ENCODE measurements at regions not wholly inside any gene's neighbourhood (a gene's known extent, or its start where the extent isn't known, plus 50 kb on each side); places are given as distances from the start of the nearest gene placed in this dataset.

DNA sequence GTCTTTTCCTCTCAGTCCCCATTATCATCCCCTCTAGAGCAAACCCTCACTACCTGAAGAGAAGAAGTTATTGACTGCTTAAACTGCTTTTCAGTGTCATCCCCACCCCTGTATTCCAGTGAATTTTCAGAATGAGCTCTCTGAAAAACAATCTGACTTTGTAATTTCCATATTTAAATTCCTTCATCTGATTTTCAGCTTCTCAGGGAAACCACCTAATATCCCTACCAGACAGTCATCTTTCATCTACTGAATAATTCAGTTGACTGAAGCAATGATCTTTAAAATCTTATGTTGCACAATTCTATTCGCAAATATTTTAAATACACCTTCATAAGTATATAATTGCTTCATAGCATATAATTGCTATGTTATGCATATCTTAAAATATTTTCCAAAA lies 258.7 kb downstream of the HTR1B start (continued):
- TF ChIP-seq, protein P1, sequence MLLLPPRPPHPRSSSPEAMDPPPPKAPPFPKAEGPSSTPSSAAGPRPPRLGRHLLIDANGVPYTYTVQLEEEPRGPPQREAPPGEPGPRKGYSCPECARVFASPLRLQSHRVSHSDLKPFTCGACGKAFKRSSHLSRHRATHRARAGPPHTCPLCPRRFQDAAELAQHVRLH (CRISPR knock-in tag; IDR thresholded peaks at IDR 0.05; ENCODE audit: borderline replicate concordance, low read depth) = no peak
- TF ChIP-seq ZNF205 (CRISPR knock-in tag; IDR thresholded peaks at IDR 0.05) (no peak), SCMH1 (CRISPR knock-in tag; IDR thresholded peaks at IDR 0.05; ENCODE audit: borderline replicate concordance) (no peak), DNMT3B (CRISPR knock-in tag; conservative IDR thresholded peaks at IDR 0.05) (no peak)
- TF ChIP-seq, protein P2, sequence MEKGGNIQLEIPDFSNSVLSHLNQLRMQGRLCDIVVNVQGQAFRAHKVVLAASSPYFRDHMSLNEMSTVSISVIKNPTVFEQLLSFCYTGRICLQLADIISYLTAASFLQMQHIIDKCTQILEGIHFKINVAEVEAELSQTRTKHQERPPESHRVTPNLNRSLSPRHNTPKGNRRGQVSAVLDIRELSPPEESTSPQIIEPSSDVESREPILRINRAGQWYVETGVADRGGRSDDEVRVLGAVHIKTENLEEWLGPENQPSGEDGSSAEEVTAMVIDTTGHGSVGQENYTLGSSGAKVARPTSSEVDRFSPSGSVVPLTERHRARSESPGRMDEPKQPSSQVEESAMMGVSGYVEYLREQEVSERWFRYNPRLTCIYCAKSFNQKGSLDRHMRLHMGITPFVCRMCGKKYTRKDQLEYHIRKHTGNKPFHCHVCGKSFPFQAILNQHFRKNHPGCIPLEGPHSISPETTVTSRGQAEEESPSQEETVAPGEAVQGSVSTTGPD (CRISPR knock-in tag; IDR thresholded peaks at IDR 0.05) = no peak

DNA sequence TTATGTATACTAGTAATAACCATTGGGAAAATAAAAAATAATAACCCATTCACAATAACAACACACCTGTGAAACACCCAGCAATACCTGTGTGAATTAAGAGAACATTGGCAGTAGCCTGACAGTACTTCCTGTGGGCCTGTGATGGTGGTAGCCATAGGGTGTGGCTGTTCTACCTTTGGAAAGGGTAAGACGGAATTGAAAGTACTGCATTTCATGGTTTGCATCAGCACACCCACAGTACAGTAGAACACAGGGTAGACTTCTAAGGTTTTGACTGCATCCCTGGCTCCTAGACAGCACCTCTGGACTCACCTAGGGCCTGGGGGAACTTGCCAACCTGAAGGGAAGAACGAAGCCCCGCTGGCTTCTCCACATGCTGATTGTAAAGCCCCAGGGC lies 279.8 kb downstream of the HTR1B start:
- no peaks in the 10 kb centered on the region for H3K79me2 ChIP-seq (ENCODE audit: insufficient read depth, low read length)
- BruUV-seq (replicated peaks) = no TSS peak
- H3K4me1 ChIP-seq (ENCODE audit: insufficient read depth, low read length) = no peaks in the 10 kb centered on the region
- ATAC-seq (no peak), FAIRE-seq (no peak), DNase-seq (ENCODE audit: low spot score) (no peak)
- H3K27ac ChIP-seq (ENCODE audit: extremely low read length, insufficient read depth, low read length) = no peak overlapping the region
- ChIA-PET POLR2A (no interaction called here), CTCF (ENCODE audit: low intra/inter-chr PET ratio, low total read pairs) (no interaction called here)
- H3K36me3 ChIP-seq (replicated peaks in 1 of 2; ENCODE audit: control insufficient read depth in 1 of 2, insufficient read depth in 2 of 2, low read length in 2 of 2) = no peaks in the 10 kb centered on the region
- no peaks in the 10 kb centered on the region for H4K20me1 ChIP-seq (ENCODE audit: insufficient read depth, low read length)
- H2AFZ ChIP-seq (ENCODE audit: low read length) = no peak overlapping the region
- no peak overlapping the region for H3K4me2 ChIP-seq (ENCODE audit: low read depth, low read length)
- TF ChIP-seq ZNF530 (CRISPR knock-in tag; IDR thresholded peaks at IDR 0.05; ENCODE audit: low read depth) (no peak), SUZ12 (IDR thresholded peaks at IDR 0.05; ENCODE audit: low read depth, low read length) (no peak), ZNF383 (CRISPR knock-in tag; IDR thresholded peaks at IDR 0.05; ENCODE audit: borderline replicate concordance) (no peak), PLRG1 (conservative IDR thresholded peaks at IDR 0.05) (no peak), BCL6 (CRISPR knock-in tag; IDR thresholded peaks at IDR 0.05) (no peak), ZNF773 (CRISPR knock-in tag; IDR thresholded peaks at IDR 0.05; ENCODE audit: borderline replicate concordance) (no peak), CENPX (CRISPR knock-in tag; IDR thresholded peaks at IDR 0.05) (no peak), ZNF558 (CRISPR knock-in tag; IDR thresholded peaks at IDR 0.05; ENCODE audit: borderline replicate concordance) (no peak), CENPT (CRISPR knock-in tag; IDR thresholded peaks at IDR 0.05; ENCODE audit: low read depth) (no peak), MEIS1 (CRISPR knock-in tag; IDR thresholded peaks at IDR 0.05; ENCODE audit: borderline replicate concordance) (no peak)
- H3K9ac ChIP-seq (ENCODE audit: insufficient read depth, low read depth, low read length) = no peak overlapping the region
- in situ Hi-C loops (cut with HindIII; ENCODE audit: extremely low pct_ligation_motif_present, low pct_unique_long_range_greater_than_20kb) = no loop called here
- no peaks in the 10 kb centered on the region for H3K27me3 ChIP-seq (ENCODE audit: control insufficient read depth in 1 of 2, insufficient read depth in 2 of 2, low read length in 2 of 2)
- peaks cover 17% of the 10 kb centered on the region for H3K9me3 ChIP-seq (ENCODE audit: low read length)
- 7% methylated on average over 3 of the region's 3 CpGs for WGBS (ENCODE audit: low lambda C conversion rate)
- intact Hi-C loops (cut with micrococcal nuclease; ENCODE audit: unreplicated experiment) = no loop called here
- H3K4me3 ChIP-seq (replicated peaks in 1 of 3; ENCODE audit: insufficient read depth in 1 of 3, low read depth in 2 of 3, low read length in 3 of 3) = no peak overlapping the region

All from HepG2 (cell line).